Bronchial epithelial cell (primary cell): ENCODE measurements at regions not wholly inside any gene's neighbourhood (a gene's known extent, or its start where the extent isn't known, plus 50 kb on each side); places are given as distances from the start of the nearest gene placed in this dataset.

ENCODE experiments used
- DNase-seq: peaks from one replicate; pipeline ENCODE4 v3.0.0-alpha.2; 2010; ENCODE audit warnings: low read depth
- FAIRE-seq: peaks from 2 replicates; lab custom pipeline; 2011; peaks lifted over from hg19 to GRCh38; lab: Jason Lieb, UNC
- H3K27me3 ChIP-seq: 2 replicates; pipeline ENCODE4 v1.5.1; 2011; ENCODE audit warnings: low read length; ENCODE audit not compliant: control insufficient read depth, insufficient read depth
- H3K36me3 ChIP-seq: 2 replicates; pipeline ENCODE4 v1.5.1; 2011; ENCODE audit warnings: low read length; ENCODE audit not compliant: control insufficient read depth, insufficient read depth
- H3K4me3 ChIP-seq: 2 replicates; pipeline ENCODE4 v1.5.1; 2011; ENCODE audit warnings: mild to moderate bottlenecking, low read depth, low read length, control low read depth
- TF ChIP-seq, protein P1 (sequence below): IDR thresholded peaks from 2 replicates; pipeline ENCODE4 v1.5.1; 2011; ENCODE audit warnings: mild to moderate bottlenecking, moderate library complexity, low read length, control low read depth, inconsistent platforms; ENCODE audit not compliant: insufficient read depth, severe bottlenecking

DNA sequence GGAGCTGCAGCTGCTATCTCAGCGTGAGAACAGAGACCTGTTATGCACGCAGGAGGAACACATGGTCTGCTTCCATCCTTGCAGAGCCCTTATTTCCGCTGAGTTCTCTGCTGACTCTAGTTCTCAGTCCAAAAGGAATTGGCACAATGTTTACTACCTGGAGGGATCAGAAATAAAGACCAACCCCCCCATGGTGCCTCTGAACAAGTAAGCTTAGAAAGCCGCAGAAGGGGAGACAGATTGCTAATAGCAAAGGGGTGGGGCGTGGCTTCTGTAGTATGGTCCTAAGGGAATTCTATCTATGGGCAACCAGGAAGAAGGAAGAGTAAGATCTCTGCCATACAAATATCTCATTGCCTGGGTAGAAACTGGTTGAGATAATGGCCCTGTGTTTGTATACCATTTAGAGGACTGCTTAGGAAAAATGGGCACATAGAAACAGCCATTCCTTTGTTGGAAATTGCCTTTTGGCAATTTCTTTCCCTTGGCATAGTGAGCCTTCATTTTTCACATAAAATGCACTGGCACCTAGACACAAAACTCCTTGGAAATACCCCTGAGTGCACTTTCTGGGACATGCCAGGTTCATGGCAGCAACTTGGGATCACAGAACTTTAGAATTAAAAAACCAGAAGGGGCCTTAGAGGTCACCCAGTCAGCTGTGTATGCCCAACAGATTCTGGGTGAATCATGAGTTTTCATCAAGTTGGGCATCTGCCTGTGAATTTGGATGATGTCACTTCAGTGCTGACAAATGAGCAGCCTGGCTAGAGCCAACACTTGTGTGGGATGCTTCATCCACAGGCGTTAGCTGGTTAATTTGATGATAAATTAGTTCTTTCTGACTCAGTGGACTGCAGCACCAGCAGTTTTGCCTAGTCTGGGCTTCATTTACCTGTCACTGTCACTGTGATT, 57.4 kb upstream of the STXBP5L start:
- Histone ChIP-seq H3K36me3 (no peaks in the 10 kb centered on the region), H3K4me3 (no peak overlapping the region), H3K27me3 (peaks cover 2% of the 10 kb centered on the region)
- TF ChIP-seq, protein P1, sequence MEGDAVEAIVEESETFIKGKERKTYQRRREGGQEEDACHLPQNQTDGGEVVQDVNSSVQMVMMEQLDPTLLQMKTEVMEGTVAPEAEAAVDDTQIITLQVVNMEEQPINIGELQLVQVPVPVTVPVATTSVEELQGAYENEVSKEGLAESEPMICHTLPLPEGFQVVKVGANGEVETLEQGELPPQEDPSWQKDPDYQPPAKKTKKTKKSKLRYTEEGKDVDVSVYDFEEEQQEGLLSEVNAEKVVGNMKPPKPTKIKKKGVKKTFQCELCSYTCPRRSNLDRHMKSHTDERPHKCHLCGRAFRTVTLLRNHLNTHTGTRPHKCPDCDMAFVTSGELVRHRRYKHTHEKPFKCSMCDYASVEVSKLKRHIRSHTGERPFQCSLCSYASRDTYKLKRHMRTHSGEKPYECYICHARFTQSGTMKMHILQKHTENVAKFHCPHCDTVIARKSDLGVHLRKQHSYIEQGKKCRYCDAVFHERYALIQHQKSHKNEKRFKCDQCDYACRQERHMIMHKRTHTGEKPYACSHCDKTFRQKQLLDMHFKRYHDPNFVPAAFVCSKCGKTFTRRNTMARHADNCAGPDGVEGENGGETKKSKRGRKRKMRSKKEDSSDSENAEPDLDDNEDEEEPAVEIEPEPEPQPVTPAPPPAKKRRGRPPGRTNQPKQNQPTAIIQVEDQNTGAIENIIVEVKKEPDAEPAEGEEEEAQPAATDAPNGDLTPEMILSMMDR: no peak
- DNase-seq (peak; percentile 12), FAIRE-seq (no peak)

DNA sequence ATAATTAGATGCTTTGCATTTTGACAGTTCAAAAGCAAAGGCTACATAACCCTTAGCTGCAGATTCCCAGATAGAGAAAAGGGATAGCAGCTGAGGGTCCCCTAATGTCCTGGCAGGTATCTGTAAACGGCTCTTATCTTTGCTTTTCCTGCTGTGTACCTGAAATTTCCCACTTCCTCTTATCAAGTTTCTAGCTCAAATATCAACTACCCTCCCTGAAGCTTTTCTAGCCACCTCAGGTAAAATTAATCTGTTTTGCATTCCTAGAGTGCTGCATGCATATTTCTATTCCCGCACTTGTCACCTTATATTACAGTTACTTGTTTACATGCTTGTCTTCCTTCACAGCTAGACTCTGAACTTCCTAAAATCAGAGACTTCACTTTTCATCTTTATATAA, 55.6 kb upstream of the STXBP5L start:
- DNase-seq (no peak), FAIRE-seq (no peak)
- no peaks in the 10 kb centered on the region for H3K27me3 ChIP-seq
- no peak overlapping the region for H3K4me3 ChIP-seq
- H3K36me3 ChIP-seq: no peaks in the 10 kb centered on the region
- TF ChIP-seq, protein P1: no peak

- Histone ChIP-seq H3K36me3 (no peaks in the 10 kb centered on the region), H3K27me3 (no peaks in the 10 kb centered on the region), H3K4me3 (no peak overlapping the region)
- DNase-seq (no peak), FAIRE-seq (no peak)
- TF ChIP-seq, protein P1: no peak
Observed at GRCh38 chr3:120853416-120853815, 54.6 kb upstream of the STXBP5L start.

DNA sequence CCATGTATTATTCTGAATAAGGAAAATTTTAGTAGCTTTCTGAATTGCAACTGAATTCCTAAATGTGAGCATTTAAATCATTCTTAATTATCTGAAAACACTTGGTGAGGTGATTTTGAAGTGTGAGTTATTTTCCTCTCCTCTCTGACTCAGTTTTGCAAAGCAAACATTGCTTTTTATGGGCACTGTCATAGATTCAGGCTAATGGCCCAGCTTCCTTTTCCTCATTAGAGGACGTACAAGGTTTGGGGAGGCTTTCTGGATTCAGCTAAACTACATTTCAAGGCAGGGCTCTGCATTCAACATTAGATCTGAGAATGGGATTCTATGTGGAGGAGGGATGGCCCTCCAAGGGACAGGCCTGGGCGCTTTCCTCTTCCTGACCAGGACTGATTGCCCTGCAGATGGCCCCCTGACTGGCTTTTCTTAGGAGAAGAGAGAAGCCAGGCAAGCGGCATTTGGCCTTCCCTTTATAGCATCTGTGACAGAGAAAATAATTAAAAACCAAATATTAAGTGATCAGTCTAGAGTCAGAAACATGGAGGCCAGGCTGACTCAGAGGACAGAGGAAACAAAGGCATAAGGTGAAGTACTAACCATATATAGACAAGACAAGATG, 53.0 kb upstream of the STXBP5L start:
- Histone ChIP-seq H3K4me3 (no peak overlapping the region), H3K27me3 (no peaks in the 10 kb centered on the region), H3K36me3 (no peaks in the 10 kb centered on the region)
- TF ChIP-seq, protein P1: no peak
- FAIRE-seq: no peak
- peak; percentile 32 for DNase-seq

GRCh38 chr3:120855665-120856437, 52.2 kb upstream of the STXBP5L start:
- TF ChIP-seq, protein P1: no peak
- no peaks in the 10 kb centered on the region for H3K36me3 ChIP-seq
- DNase-seq (peak; percentile 62), FAIRE-seq (no peak)
- no peak overlapping the region for H3K4me3 ChIP-seq
- no peaks in the 10 kb centered on the region for H3K27me3 ChIP-seq
